ENCODE measurements at regions not wholly inside any gene's neighbourhood (a gene's known extent, or its start where the extent isn't known, plus 50 kb on each side); places are given as distances from the start of the nearest gene placed in this dataset.

GRCh38 chr7:84533182-84533581 lies 338.6 kb upstream of the SEMA3A start:
- no peak for DNase-seq

- DNase-seq, result no peak
Measured at GRCh38 chr7:84532196-84532595, 337.6 kb upstream of the SEMA3A start.

DNA sequence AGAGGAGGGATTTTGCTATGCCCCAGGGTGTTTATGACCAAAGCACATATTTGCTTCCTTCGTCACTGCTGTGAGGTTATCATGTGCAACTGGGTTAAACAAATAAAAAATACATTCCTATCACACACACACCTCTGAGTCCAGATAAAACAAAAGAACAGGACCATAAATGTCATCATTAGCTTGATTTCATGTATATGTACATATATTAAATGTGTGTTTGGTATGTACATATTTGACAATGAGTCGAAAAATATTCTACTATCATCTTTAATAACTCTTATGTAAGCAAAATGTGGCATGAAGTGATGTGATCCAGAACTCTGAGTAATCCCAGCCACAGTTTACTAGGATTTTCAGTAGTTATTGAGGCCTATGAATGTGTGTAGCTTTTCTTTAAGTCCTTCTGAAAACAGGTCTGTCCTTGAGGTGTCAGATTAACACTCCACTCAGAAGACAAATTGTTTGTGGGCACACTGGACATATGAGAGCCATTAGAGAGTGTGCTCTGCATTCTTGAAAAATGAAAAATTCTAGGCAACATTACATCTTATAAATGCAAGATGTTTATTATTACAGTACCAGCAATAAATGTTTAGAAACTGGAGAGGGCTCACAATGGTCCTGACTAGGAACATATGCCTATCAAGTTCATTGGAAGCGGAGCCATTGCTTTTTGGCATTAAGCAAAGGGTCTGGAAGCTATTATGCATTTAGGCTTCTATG lies 335.1 kb upstream of the SEMA3A start:
- no peak for DNase-seq

DNA sequence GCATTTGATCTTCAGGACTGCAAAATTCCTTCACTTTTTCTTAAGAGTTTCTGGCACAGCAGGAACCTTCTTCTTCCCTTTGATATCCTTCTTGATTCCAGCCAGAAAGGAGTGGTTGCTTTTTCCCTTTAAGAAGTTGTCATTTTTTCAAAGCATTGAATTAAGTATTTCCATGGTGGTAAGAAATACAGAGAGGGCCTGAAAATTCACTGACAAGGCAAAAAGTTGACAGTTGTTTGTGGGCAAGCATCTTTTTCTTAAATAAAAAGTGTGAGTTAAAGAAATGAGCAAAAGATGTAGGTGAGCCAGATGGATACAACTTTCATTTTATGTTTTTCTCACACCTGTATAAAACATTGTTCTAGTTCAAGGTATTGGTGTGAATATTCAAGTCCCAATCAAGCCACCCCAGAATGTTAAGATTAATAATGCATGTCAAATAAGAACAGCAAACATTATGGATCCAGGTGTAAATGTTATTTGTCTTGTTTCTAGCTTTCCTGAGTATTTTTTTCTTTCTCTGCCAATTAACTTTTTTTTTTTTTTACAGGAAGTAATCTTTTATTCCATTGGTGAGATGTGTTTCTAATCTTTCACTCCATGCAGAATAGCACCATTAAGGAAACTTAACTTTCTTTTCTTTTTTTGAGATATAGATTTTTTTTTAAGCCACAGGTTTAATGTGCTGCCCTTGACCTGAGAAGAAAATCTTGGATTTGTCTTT lies 334.3 kb upstream of the SEMA3A start:
- DNase-seq, result no peak

DNA sequence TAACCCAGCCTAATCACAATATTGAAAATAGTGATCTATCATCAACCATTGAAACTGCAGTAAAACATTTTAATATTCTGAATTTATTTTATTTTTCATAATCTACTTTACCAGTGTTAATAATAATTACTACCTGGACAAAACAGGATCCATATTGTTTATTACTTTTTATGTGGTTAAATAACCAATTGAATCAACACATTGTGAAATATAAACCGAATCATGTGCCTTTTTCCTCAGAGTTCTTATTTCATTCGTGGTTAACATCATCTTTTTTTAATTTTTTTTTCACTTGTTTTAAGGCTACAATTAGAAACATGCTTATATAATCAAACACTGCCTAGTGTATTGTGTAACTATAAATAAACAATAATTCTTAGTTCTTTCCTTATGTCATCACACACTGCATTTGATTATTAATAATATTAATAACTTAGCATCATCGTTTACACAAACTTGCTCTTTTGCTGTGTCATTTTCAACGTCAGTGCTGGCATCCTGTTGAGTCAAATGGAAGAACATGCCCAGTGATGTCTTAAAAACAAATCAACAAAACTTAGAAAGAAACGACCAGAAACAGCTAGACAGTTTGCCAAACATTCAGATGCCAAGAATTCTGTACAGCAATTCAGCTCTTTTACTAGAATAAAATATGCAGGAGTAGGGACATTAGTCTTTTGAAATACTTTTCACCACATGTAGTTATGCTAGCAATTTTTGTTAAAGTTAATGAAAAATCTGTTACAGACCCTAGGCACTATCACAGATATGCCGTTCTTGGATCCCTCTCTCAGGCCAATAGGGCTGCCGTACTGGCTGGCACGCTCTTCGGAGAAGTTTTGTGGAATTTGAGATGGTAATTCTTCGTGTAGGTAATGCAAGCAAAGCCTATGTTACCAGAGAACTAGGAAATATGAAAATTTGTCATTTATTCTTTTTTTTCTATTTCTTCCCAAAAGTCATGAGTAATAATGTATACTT lies 330.4 kb upstream of the SEMA3A start:
- peak in 1 of 5 experiments; percentile 1 for DNase-seq

- DNase-seq, result no peak
Measured at GRCh38 chr7:84513061-84513460, 318.5 kb upstream of the SEMA3A start.

GRCh38 chr7:84512055-84512454 lies 317.5 kb upstream of the SEMA3A start:
- no peak for DNase-seq

DNA sequence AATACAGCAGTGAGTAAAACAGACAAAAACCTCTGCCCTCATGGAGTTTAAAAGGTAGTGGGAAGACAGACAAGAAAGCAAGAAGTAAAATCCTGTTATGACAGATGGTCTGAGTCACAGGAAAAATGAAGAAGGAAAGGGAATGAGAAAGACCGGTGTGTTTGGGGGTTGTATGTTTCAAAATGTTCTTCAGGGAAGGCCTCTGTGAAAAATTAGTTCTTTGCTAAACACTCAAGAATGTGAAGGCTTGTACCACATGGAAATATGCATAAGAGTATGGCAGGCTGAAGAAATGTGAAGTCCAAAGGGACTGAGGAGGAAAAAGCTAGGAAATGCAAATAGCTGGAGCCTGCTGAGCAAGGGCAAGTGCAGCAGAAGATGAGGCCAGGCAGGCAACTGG lies 315.9 kb upstream of the SEMA3A start:
- no peak for DNase-seq

DNA sequence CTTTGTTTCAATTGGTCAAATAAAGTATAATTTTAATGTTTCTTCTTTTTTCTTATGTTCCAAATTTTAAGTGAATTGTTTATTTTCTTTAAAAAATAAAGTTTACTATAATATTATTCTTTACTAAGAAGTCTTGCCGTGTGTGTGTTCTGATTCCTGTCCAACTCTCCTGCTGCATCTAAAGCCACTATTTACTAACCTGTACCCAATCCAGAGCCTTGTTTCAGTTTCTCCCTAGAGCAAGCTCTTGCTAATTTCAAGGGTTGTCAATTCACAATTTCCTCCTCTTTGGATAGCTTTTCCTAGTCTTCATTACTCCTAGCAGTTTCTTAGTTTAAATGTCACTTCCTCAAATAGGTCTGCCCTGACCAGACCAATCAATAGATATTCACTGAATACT lies 314.9 kb upstream of the SEMA3A start:
- no peak for DNase-seq

DNA sequence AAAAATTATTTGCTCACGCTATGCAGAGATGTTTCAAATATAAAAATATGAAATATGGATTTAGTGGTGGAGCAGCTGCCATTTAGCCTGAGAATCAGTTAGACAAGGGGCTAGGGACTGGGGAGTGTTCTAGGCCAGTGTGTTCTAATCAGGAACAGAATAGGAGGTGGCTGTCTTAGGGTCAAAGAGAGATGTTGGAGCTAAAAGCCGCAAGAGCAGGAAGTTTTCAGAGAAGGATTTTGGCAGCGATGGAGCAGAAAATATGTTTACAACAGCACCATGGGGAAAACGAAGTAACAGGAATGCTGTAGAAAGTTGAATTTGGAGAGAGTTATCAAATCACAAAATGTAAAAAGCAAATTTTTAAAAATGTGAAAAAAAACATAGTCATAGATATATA lies 314.0 kb upstream of the SEMA3A start:
- no peak for DNase-seq

DNA sequence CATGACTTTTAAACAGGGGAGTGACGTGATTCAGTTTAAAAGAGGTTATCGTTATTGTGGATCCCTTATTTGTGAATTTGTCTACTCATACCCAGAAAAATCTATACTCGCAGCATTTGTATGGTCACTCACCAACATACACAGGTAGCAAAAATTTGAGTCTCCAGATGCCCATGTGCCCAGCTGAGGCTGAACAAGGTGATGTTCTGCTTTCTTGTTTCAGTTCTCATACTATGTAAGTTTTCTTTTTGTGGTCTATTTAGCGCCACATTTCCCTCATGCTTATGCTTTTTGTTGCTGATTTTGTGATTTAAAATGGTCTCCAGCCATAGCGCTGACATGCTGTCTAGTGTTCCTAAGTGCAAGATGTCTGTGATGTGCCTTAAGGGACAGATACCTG lies 312.9 kb upstream of the SEMA3A start:
- DNase-seq, result no peak

GRCh38 chr7:84506151-84506550 lies 311.6 kb upstream of the SEMA3A start:
- DNase-seq, result no peak

GRCh38 chr7:84502239-84502638 lies 307.6 kb upstream of the SEMA3A start:
- DNase-seq, result no peak

DNA sequence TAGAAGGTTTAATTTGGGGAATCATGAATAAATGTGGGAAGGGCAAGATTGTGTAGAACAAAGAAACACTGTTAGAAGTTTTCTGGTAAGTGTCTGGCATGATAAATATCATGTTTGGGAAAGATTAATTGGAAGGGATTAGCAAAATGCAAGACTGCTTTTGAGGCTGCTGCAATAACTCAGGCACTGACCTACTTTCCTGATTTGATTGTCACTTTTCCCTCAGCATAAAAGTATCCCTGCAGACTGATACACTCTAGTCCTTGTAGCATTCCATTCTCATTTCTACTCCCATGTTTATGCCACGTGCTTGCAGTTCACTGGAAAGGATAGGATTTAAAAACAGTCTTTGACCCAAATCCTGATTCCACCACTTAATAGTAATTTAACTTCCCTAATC lies 303.3 kb upstream of the SEMA3A start:
- no peak for DNase-seq

- DNase-seq, result no peak
Measured at GRCh38 chr7:84495128-84495527, 300.5 kb upstream of the SEMA3A start.

- no peak for DNase-seq
Measured at GRCh38 chr7:84492098-84493034, 297.8 kb upstream of the SEMA3A start.

GRCh38 chr7:84490661-84491060 lies 296.1 kb upstream of the SEMA3A start:
- DNase-seq, result no peak

DNA sequence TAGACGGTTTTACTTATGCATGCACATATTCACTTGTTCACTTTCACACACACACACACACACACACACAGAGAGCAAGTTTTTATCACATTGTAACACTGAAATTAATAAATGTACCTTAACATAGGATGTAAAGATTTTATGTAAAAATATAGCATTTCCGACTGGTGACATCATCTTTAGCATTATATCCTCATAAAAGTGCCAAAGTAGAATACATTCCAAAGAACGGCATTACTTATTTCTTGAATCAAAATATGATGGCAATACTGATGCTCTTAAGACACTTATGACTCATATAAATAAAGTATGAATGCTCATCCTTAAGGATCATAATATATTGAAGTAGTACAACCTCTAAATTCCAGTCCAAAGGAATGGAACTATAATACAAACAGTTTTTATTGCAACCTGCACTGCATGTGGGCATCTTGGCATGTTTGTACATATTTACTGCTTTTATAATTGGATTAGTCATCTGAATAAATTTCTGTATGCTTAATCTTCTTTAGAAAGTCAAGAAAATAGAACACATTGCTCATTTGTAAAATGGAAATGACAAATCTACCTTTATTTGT lies 290.0 kb upstream of the SEMA3A start:
- no peak for DNase-seq

DNA sequence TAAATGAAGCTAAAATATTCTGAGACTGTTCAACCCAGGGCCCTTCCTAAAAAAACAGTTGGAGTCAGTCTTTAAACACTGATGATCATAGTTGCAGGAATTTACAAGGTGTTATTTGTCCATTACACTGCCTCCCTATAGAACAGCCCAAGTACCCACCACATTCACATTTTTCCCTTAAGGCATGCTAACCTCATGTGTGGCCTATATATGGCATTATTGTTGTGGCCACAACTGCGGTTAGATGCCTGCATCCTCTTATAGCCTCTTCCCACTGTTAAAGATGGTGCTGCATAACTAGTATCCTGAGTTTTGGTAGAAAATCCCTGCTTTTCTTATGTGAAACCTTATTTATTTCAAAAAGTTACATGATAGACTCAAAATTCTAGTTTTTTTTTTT lies 287.9 kb upstream of the SEMA3A start:
- no peak for DNase-seq

- DNase-seq, result no peak
Measured at GRCh38 chr7:84479059-84479458, 284.5 kb upstream of the SEMA3A start.

DNA sequence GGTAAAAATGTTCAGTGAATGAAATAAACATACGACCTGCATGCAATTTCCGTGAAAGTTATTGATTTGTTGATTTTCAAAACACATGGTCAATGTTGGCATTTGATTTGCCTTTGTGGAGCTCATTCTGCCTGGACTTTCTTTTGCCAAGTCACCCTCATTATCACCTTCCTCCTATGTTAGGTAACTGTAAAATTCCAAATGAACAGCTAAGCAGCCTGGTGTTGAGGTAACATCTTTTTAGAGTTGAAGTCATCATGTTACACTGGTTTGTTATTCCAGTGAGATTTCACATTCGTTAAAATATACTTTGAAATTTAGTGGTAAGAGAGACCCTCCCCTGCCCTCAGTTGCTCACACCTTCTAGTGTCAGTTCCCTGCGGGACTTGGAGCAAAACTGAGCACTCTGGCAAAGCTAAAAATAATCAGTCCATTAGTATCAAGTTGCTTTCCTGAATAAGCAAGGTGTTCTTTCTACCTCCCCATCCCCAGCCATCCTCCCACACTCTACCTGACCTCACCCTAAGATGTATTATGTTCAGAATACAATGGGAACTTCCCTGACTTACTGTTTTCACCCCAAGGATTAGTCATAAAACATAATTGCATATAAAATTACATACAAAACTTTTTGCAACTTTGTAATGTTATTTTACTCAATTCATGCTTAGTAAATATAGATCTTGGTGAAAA lies 283.3 kb upstream of the SEMA3A start:
- DNase-seq, result no peak
